Tibial artery (tissue), 4 donors: ENCODE measurements at regions not wholly inside any gene's neighbourhood (a gene's known extent, or its start where the extent isn't known, plus 50 kb on each side); places are given as distances from the start of the nearest gene placed in this dataset.

Experiments
- DNase-seq, 2 donors: peaks; one replicate each; pipeline ENCODE4 v3.0.0-alpha.2; 2019
- H3K27ac ChIP-seq, 2 donors: fragments of 200-600 bp; sonication (generic) in 1 of 2; 1 replicate in 1 of 2; 2 replicates in 1 of 2; pipeline ENCODE4 v1.5.1; 2018 to 2019; ENCODE audit warnings: mild to moderate bottlenecking in 1 of 2
- H3K27me3 ChIP-seq, 2 donors: fragments of 200-600 bp; sonication (generic) in 1 of 2; one replicate each; pipeline versions ENCODE4 v1.5.1 to v1.6.0; 2016 to 2019
- H3K36me3 ChIP-seq, 3 donors: fragments of 200-600 bp; sonication (generic) in 2 of 3; one replicate each; pipeline ENCODE4 v1.5.1; 2016 to 2019; ENCODE audit warnings: mild to moderate bottlenecking in 2 of 3
- H3K4me1 ChIP-seq, 4 donors: fragments of 200-600 bp; sonication (generic) in 2 of 4; 1 replicate in 3 of 4; 2 replicates in 1 of 4; pipeline ENCODE4 v1.5.1; 2016 to 2019
- H3K4me3 ChIP-seq, 2 donors: fragments of 200-600 bp; sonication (generic) in 1 of 2; 1 replicate in 1 of 2; 2 replicates in 1 of 2; pipeline ENCODE4 v1.5.1; 2018 to 2019; ENCODE audit warnings: mild to moderate bottlenecking in 2 of 2
- H3K9me3 ChIP-seq, 3 donors: fragments of 200-600 bp; sonication (generic) in 1 of 3; one replicate each; pipeline ENCODE4 v1.5.1; 2016 to 2019
- intact Hi-C: fragments of 100-400 bp; cut with DNase I; formaldehyde crosslinking; loops from one replicate; pipeline ENCODE4 v1.15.0; 2023; ENCODE audit warnings: low total_unique reads
- TF ChIP-seq, protein P1 (sequence below), 2 experiments: fragments of 200-600 bp in 1 of 2; fragments of 450-650 bp in 1 of 2; IDR thresholded peaks; one replicate each; pipeline ENCODE4 v1.5.1; 2017 to 2019; ENCODE audit warnings: antibody characterized with exemption in 2 of 2, mild to moderate bottlenecking in 1 of 2, moderate library complexity in 1 of 2

DNA sequence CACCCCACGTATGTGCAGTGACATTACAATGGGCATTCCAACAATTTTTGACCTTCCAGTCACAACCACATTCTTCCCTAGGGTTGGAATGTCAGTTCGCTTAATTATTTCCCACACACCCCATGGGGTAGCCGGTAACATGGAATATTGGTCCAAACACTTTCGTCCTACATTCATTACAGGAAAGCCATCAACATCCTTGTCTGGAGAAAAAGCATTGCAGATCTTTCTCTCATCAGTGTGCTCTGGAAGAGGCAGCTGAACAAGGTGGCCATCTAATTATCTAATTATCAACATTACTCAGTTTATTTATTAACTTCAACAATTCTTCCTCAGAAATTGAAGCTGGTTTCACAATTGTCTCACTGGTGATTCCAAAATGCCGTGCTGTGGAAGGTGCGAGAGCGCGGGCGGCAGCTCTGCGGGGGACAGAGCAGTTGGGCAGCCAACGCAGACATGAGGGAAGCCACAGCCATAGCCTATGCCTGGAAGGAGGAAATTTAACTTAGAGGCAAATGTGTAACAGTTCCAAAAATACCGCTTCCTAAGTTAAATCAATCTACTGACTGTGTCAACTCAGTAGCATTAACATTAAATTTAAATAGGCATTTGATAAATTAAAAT lies 1158.9 kb upstream of the EPHA6 start:
- Histone ChIP-seq H3K27me3 (no peaks in the 10 kb centered on the region), H3K4me3 (no peak overlapping the region), H3K27ac (no peak overlapping the region), H3K36me3 (no peaks in the 10 kb centered on the region), H3K4me1 (no peaks in the 10 kb centered on the region), H3K9me3 (no peaks in the 10 kb centered on the region)
- intact Hi-C loops: no loop called here
- no peak for DNase-seq
- TF ChIP-seq, protein P1, sequence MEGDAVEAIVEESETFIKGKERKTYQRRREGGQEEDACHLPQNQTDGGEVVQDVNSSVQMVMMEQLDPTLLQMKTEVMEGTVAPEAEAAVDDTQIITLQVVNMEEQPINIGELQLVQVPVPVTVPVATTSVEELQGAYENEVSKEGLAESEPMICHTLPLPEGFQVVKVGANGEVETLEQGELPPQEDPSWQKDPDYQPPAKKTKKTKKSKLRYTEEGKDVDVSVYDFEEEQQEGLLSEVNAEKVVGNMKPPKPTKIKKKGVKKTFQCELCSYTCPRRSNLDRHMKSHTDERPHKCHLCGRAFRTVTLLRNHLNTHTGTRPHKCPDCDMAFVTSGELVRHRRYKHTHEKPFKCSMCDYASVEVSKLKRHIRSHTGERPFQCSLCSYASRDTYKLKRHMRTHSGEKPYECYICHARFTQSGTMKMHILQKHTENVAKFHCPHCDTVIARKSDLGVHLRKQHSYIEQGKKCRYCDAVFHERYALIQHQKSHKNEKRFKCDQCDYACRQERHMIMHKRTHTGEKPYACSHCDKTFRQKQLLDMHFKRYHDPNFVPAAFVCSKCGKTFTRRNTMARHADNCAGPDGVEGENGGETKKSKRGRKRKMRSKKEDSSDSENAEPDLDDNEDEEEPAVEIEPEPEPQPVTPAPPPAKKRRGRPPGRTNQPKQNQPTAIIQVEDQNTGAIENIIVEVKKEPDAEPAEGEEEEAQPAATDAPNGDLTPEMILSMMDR (IDR thresholded peaks at IDR 0.05): no peak

DNA sequence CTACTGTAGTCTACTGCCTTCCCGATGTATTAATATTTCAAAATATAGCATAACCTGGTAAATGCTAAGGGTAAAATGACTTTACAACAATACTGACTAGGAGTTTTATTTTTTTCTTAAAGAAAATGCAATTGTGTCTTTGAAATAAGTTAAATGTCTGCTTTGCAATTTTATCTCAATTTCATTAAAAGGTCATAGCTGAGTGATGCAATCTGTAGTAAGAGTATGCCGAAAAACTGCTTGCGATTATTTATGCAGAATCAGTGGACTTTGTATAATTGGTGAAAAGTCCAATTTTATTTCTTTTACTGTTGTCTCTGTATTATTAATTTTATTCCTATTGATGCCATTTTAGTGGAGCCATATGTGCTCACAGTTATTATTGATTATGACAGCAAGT lies 1143.6 kb upstream of the EPHA6 start:
- H3K9me3 ChIP-seq: no peaks in the 10 kb centered on the region
- no peak overlapping the region for H3K27ac ChIP-seq
- H3K4me1 ChIP-seq: no peaks in the 10 kb centered on the region
- TF ChIP-seq, protein P1 (IDR thresholded peaks at IDR 0.05): no peak
- H3K27me3 ChIP-seq: no peaks in the 10 kb centered on the region
- no peak overlapping the region for H3K4me3 ChIP-seq
- intact Hi-C loops: no loop called here
- no peak for DNase-seq
- no peaks in the 10 kb centered on the region for H3K36me3 ChIP-seq

- no peak overlapping the region for H3K4me3 ChIP-seq
- H3K27me3 ChIP-seq: no peaks in the 10 kb centered on the region
- TF ChIP-seq, protein P1 (IDR thresholded peaks at IDR 0.05): no peak
- H3K27ac ChIP-seq: no peak overlapping the region
- intact Hi-C loops: no loop called here
- H3K4me1 ChIP-seq: no peaks in the 10 kb centered on the region
- no peak for DNase-seq
- no peaks in the 10 kb centered on the region for H3K36me3 ChIP-seq
- no peaks in the 10 kb centered on the region for H3K9me3 ChIP-seq
Observed at GRCh38 chr3:95673215-95673614, 1141.2 kb upstream of the EPHA6 start.

DNA sequence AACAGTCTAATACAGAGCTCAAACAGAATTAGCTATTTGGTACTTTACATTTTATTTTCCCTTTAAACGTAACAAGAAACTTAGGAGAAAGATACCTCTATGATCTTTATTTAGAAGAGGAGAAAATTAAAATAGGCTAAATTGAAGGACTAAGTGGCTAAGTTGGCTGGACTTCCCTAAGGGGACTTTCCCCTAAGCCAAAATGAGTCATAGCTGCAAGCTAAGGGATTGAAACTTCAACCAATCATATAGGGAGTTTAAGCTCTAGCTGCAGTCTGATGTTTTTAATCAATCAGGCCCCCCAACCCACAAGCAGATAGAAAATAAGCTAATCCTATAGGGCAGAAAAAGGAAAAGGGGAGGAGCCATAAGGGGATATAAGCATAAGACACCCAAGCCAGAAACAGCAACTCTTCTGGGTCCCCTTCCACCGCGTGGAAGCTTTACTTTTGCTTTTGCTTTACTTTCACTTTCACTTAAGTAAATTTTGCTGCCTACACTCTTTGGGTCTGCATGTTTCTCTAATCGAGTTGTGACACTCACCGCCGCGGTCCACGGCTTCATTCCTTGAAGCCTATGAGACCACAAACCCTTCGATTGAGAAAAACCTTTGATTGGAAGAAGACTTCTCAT lies 1108.5 kb upstream of the EPHA6 start:
- TF ChIP-seq, protein P1 (IDR thresholded peaks at IDR 0.05): no peak
- no peaks in the 10 kb centered on the region for H3K36me3 ChIP-seq
- intact Hi-C loops: no loop called here
- H3K4me3 ChIP-seq: no peak overlapping the region
- no peaks in the 10 kb centered on the region for H3K27me3 ChIP-seq
- no peak overlapping the region for H3K27ac ChIP-seq
- no peak for DNase-seq
- H3K4me1 ChIP-seq: no peaks in the 10 kb centered on the region
- peaks cover 0 to 12% (median 0%) of the 10 kb centered on the region in 3 donors for H3K9me3 ChIP-seq

GRCh38 chr3:95707268-95707667 lies 1107.1 kb upstream of the EPHA6 start:
- Histone ChIP-seq H3K36me3 (no peaks in the 10 kb centered on the region), H3K9me3 (peaks cover 0 to 12% (median 0%) of the 10 kb centered on the region in 3 donors), H3K4me3 (no peak overlapping the region), H3K27me3 (no peaks in the 10 kb centered on the region), H3K4me1 (no peaks in the 10 kb centered on the region), H3K27ac (no peak overlapping the region)
- TF ChIP-seq, protein P1 (IDR thresholded peaks at IDR 0.05): no peak
- intact Hi-C loops: no loop called here
- DNase-seq: no peak
